K562 (cell line): ENCODE measurements at regions not wholly inside any gene's neighbourhood (a gene's known extent, or its start where the extent isn't known, plus 50 kb on each side); places are given as distances from the start of the nearest gene placed in this dataset.

Experiments
- CREM ChIP-seq: IDR thresholded peaks from 2 replicates; pipeline ENCODE4 v1.6.1; 2014; ENCODE audit warnings: antibody characterized with exemption, low read depth
- CTBP1 ChIP-seq: fragments of 450-650 bp; IDR thresholded peaks from 2 replicates; pipeline ENCODE4 v1.6.1; 2016; ENCODE audit warnings: borderline replicate concordance
- ERF ChIP-seq: fragments of 450-650 bp; formaldehyde crosslinking; IDR thresholded peaks from 2 replicates; pipeline ENCODE4 v1.4.0; 2020; ENCODE audit warnings: mild to moderate bottlenecking, mixed read lengths
- KDM1A ChIP-seq, 2 experiments: fragments of 450-650 bp; IDR thresholded peaks; 2 replicates each; pipeline ENCODE4 v1.6.1; 2016; ENCODE audit warnings: mild to moderate bottlenecking in 2 of 2
- MGA ChIP-seq: fragments of 450-650 bp; IDR thresholded peaks from 2 replicates; pipeline ENCODE4 v1.6.1; 2016; ENCODE audit warnings: mild to moderate bottlenecking, moderate library complexity
- SOX6 ChIP-seq: fragments of 450-650 bp; IDR thresholded peaks from 2 replicates; pipeline ENCODE4 v1.6.1; 2014; ENCODE audit warnings: mild to moderate bottlenecking
- YBX1 ChIP-seq: fragments of 450-650 bp; IDR thresholded peaks from 2 replicates; pipeline ENCODE4 v1.7.1; 2016; ENCODE audit warnings: mild to moderate bottlenecking
- ZBTB34 ChIP-seq: fragments of 250-450 bp; sonication (Bioruptor Pico); IDR thresholded peaks from 2 replicates; pipeline ENCODE4 v1.8.0; 2021; ENCODE audit warnings: mild to moderate bottlenecking, moderate library complexity
- ZNF143 ChIP-seq: sonication (generic); formaldehyde crosslinking; IDR thresholded peaks from 2 replicates; pipeline ENCODE4 v1.9.0; 2022; ENCODE audit warnings: mild to moderate bottlenecking, missing genetic modification reagents
- ZNF561 ChIP-seq: fragments of 450-650 bp; formaldehyde crosslinking; conservative IDR thresholded peaks from 2 replicates; pipeline ENCODE4 v1.4.0; 2020; ENCODE audit warnings: mild to moderate bottlenecking, moderate library complexity
- TF ChIP-seq, protein P1 (sequence below), 3 experiments: fragments of 200-800 bp in 1 of 3; sonication (Bioruptor generic) in 1 of 3; sonication (generic) in 1 of 3; formaldehyde crosslinking in 1 of 3; IDR thresholded peaks; 2 replicates each; pipeline versions ENCODE4 v1.6.1 to v1.8.0; 2016 to 2022; ENCODE audit warnings: mild to moderate bottlenecking in 2 of 3, missing compliant biosample characterization in 2 of 3, missing genetic modification characterization in 2 of 3, missing genetic modification reagents in 1 of 3
- TF ChIP-seq, protein P2 (sequence below): fragments of 450-650 bp; IDR thresholded peaks from 2 replicates; pipeline ENCODE4 v1.6.1; 2016

DNA sequence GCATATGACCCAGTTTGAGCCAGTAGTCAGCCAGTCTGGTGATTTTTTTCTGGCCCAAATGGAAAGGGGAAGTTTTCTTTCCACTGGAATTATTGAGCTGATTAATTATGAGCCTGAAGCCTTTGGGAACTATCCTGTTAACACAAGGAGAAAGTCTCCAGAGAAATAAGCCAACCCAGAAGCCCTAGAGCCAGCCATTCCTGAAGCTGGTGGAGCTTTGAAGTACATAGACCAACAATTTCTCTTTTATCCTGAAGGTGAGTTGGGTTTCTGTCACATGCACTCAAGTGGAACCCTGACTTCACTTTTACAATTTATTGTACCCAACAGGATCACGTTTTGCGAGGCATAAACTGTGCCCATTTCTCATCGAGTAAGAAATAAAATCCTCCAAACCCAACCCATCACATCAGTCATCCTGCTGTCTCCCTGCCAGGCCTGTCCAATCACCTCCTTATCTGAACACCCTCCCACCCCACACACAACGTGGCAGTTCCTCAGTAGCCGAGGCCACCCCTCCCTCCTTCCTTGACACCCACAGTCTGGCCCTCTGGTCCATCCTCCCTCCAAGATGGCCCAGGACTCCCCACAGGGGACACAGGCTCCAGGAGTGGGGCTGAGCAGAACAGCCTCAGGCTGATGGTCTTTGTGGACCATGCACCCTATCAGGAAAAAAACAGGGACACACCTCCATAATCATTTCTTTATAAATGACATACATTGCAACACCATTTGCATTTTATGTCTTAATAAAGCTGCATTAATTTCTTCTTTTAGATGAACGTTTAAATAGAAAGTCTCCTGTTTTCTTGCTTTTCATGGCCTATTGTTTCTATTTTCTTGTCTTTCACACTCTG lies 55.7 kb upstream of the GATA2 start (continued):
- TF ChIP-seq SOX6 = no peak
- TF ChIP-seq ZNF143 (CRISPR knock-in tag) = no peak
- TF ChIP-seq CREM = peak; percentile 90
- TF ChIP-seq, protein P1, sequence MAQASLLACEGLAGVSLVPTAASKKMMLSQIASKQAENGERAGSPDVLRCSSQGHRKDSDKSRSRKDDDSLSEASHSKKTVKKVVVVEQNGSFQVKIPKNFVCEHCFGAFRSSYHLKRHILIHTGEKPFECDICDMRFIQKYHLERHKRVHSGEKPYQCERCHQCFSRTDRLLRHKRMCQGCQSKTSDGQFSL (CRISPR knock-in tag; IDR thresholded peaks at IDR 0.05) = peak; percentile 27
- TF ChIP-seq, protein P1 (tag; IDR thresholded peaks at IDR 0.05) = no peak
- TF ChIP-seq ZNF561 (CRISPR knock-in tag) = no peak
- TF ChIP-seq YBX1 = no peak
- TF ChIP-seq, protein P2, sequence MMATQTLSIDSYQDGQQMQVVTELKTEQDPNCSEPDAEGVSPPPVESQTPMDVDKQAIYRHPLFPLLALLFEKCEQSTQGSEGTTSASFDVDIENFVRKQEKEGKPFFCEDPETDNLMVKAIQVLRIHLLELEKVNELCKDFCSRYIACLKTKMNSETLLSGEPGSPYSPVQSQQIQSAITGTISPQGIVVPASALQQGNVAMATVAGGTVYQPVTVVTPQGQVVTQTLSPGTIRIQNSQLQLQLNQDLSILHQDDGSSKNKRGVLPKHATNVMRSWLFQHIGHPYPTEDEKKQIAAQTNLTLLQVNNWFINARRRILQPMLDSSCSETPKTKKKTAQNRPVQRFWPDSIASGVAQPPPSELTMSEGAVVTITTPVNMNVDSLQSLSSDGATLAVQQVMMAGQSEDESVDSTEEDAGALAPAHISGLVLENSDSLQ = peak; percentile 99
- peak; percentile 10; the same call in 1 of the 2 replicates for TF ChIP-seq CTBP1
- no peak for TF ChIP-seq ERF
- 0 out of 4 replicates have a peak, but pooled peaks of 1 of the 2 experiments have one; percentile 7 for TF ChIP-seq KDM1A (IDR thresholded peaks at IDR 0.05)
- TF ChIP-seq ZBTB34 (CRISPR knock-in tag) = no peak
- TF ChIP-seq MGA = peak; percentile 38; the same call in 1 of the 2 replicates
